Tongue (tissue), 2 donors: ENCODE measurements at regions not wholly inside any gene's neighbourhood (a gene's known extent, or its start where the extent isn't known, plus 50 kb on each side); places are given as distances from the start of the nearest gene placed in this dataset. TPM values are rescaled to one million over a fixed set of nuclear protein-coding genes. Genes with fewer than 3 reads are reported as not detected.
A peak's percentile ranks its signal among the peaks of the same experiment; 100 is the strongest.

ENCODE experiments used
- DNase-seq: peaks from one replicate; pipeline ENCODE4 v3.0.0-alpha.2; 2015
- small RNA-seq: library from RNA; depleted of rRNA; stranded (forward); fragments of <200 nt; gene quantifications from one replicate; pipeline ENCODE3, GENCODE V24; 2014; ENCODE audit warnings: low replicate concordance

DNA sequence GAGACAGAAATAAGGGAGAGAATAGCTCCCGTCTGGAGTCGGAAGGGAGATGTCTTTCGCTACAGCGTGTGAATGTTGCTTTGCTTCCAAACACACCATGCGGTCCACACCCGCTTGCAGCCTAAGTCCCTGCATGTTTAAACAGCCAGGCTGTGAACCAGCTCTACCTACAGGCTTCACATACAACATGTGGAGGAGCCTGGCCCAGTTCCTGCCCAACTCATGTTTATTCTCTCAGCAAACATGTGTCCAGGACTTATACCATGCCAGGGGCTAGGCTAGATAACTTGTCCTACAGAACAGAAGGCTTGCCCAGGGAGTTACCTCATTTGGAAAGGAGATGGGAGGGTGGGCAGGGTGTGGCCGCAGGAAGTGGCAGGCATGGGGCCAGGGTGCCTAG, 181.5 kb downstream of the FOXO1 start:
- peak; percentile 37 for DNase-seq

DNA sequence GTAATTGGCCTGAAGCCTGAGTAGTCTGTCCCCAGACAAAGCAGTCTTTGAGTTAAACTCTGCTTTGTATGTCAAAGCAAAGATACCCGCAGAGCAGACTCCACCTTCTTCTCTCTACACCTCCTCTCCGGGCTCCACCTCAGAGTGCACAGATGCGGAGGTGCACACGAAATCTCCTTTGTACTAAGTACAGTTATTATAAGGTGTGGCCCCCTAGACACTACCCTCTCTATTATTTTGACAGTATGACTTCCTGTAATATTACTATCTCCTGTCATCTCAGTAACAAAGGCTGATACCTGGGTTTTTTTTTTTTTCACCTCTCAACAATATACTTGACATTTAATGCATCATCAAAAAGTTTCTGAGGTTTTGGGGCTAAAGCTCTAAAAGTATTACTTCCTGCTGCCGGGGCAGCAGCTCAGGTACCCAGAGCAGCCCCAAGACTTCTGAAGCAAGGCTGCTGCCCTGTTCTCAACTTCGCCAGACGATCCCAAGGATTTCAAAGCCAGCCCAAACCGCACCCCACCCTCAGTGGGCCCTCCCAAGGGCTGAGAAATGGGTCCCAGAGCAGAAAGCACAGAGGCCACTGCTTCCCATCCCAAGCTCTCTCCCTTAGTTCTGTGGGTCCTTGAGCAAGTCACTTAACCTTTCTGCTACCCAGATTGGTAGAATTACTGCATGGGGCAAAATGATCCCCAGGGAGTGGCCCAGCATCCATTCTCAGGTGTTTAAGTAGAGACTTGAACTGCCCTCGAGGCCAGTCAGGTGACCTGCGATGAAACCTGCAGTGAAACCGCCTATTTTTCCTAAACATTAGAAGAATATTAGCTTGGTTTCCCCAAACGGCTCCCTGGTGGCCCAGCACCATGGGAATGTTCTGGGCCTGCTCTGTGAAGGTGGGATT, 180.6 kb downstream of the FOXO1 start:
- no peak for DNase-seq

DNA sequence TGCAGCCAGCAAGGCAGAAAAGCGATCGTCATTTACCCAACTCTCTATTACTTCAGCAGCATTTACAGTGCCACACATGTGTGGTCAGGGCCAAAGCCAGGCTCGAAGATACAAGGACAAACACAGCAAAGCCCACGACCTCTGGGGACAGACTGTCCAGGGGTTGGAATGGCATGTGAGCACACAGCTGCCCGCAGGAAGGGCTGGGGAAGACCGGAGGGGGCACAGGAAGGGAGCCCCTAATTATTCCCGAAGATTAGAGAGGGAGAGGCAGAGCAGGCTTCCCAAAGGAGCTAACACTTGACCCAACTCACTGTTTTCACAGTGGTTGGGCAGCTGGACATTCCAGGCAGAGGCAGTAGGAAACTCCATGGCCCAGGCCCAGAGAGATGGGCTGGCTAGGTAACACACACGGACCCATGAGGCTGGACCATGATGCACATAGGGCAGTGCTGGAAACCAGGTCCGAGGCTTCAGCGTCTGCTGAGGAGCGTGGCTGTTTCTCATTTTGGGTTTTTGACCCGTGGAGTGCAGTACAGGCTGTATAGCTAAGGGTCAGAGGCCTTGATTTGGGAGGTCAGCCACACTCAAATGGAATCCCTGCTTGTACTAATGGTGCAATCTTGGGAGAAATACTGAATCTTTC, 179.8 kb downstream of the FOXO1 start:
- DNase-seq: no peak

DNA sequence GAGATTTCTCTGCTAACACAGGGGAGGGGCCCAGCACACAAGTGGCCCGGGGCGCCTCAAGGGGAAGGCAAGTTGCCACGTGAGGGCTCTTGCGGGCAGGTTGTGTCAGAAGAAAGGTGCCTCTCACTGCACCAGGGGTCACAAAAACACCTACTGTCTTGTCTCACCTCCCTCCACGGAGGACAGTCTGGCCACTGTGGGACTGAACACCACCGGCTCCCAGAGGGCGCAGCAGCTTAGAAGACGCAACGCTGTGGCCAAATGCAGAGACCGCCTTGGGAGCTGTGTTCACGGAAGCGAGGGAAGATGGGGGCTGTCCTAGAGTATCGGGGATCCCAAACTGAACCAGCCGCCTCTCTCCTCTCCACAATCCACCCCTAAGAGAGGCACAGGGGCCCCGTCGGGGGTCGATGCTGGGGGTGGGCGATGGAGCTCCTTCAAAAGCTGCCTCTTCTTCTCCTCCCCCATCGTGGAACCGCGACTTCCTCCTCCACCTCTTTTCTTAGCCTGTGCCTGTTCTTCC, 177.5 kb downstream of the FOXO1 start:
- no peak for DNase-seq

DNA sequence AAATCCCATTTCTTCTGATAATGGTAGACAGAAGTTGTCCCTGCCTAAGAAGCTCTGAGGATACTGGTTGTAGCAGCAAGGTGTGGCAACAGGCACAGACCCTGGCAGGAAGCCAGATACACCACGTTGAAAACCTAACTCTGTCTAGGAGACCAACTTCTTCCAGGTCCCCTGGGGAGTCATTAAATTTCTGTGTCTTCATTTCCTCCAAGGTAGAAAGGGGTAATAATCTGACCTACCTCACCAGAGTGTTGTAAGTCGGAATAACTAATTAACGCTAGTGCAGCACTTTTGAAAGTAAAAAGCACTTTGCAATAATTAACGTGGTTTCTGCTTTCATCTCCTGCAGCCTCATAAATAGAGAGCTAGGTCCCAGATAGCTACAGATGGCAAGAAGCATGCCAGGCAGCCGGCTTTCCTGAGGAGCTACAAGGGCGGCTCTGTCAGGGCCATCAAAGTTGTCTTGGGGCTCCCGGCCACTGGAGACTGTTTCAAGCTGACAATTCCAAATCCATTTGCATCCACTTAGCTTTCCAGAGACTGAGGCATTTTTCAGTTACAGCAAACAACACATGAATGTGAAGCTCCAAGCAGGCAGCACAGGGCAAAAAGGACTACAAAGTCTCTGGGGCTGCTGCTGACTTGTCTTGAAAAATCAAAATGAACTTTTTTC, 176.2 kb downstream of the FOXO1 start:
- DNase-seq: no peak

DNA sequence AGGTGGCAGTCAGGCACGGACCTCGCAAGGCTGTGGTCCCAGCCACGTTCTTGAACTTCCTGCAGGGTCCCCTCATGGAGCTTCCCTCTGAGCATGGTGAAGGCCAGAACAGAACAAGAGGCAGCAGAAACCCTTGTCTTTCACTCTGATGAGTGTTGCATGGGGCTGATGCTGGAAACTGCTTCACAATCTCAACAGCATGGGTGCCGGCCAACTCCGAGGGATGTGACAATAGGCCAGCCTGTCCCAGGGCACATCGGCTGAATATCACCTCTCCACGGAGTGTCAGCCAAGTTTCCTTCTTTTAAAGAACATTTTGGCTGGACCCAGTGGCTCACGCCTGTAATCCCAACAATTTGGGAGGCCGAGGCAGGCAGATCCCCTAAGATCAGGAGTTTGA, 173.9 kb downstream of the FOXO1 start:
- no peak for DNase-seq

DNA sequence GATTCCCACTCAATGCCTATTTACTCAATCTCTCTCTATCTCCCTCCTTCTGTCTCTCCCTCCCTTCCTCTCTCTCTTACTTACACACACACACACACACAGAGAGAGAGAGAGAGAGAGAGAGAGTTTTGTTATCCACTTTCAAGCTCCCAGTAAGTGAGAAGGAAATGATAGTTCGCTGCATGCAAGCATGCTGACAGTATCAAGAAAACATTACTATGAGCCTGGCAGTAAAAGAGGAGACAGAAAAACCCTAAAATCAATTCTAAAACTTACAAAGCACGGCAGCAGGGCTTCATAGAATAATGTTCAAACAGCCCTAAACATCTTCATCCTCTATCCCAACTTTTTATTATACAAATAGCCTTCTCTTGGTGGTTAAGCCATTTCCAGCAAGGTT, 171.9 kb downstream of the FOXO1 start:
- no peak for DNase-seq

DNA sequence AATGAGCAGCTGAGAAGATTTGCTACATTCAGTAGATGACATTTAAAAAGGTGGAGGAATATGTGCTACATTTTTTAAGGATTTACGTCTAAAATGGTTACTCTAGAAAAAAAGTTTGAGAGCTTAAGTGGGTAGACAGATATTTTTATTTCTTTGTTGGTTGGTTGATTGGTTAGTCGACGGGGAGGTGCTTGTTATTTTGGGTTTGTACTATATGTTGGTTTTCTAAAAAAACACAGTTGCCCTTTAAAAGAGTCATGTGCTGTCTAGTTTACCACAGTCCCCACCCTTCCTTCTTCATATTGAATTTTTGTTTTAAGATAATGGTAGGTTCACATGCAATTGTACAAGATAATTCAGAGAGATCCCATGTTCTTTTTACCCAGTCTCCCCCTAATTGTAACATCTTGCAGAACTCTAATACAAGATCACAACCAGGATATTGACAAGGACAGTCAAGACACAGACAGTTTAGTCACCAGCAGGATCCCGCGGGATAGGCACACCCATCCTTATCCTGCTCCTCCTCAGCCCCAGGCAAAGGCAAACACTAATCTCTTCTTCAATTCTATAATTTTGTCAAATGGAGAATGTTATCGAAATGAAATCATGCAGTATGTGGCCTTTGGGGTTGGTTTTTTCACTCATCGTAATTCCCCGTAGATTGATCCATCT, 171.4 kb downstream of the FOXO1 start:
- DNase-seq: no peak

DNA sequence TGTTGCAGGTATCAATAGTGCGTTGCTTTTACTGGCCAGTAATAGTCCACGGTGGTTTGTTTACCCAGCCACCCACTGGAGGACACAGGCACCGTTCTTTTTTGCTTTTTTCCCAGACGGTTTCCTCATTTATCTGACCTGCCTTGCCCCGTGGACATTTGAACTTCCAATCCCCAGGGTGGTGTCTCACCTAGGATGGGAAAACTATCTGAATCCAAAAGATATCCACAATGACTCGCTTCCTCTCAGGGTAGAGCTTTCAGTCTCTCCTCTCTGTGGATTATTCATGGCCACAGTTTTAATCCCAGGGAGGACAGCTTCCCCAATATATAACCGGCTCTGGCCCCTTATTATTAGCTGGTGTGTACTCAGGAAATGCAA, 170.8 kb downstream of the FOXO1 start:
- no peak for DNase-seq

DNA sequence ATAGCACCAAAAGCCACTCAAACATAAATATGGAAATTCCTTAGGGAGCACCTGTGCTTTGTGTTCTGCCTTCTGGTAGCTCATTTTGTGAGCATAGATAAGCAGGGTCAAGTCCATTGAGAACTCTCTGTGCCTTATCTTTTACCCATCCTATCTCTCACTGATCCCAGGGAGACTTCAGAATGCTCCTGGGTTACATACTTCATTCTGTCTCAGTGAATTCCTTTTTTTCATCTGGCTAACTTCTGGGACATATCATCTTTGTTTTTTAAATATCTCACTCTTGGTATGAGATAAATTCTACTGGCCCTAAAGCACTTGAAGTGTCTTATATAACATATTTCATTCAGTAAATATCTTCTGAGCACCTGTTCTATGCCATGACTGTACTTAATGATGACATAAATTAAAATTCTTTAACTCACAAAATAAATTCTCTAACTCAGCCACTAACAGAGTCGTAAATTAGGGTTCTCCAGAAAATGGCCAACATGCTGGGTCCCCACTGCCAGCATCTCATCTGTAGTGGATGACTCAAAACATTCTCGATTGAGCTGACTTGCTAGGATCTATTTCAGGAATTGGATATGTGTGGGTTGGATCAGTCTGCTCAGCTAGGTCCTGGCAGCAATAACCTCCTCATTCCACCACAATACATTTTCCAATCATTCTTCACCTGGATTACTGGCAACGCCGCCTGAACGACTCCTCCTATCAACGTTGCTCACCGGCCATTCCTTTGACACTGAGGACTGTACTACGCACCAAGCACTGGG, 170.2 kb downstream of the FOXO1 start:
- DNase-seq: no peak

DNA sequence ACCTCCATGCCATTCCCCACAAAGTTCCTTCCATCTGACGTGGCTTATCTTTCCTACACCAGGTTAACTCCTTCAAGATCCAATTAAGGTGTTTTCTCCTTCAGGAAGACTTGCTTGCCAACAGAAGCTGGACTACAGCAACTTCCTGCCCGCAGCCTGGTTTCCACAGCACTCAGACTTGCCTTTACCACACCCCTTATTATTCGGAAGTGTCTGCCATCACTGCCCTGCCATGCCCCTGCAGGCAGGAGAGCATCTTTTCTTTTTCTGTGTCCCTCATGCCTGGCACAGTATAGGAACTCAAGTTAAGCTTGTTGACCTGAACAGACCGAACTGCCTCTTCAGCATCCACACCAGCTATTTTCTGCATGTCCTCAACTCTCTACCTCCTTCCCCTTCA, 168.0 kb downstream of the FOXO1 start:
- DNase-seq: no peak

DNA sequence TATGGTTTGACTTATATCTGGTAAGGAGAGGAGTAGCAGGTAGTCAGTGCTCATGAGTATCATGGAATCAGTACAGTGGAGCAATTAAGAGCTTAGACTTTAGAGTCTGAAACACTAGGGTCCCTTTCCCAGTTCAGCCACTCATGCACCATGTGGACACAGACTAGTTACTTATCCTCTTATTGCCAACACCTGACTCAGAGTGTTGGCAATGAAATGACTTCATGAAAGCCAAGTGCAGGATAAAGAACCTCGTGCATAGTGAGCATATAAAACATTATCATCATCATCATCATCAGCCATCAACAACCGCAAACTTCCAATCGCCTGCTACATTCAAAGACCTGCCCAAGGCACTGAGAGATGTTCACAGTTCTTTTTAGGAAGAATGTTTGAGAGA, 164.2 kb downstream of the FOXO1 start:
- DNase-seq: no peak

DNA sequence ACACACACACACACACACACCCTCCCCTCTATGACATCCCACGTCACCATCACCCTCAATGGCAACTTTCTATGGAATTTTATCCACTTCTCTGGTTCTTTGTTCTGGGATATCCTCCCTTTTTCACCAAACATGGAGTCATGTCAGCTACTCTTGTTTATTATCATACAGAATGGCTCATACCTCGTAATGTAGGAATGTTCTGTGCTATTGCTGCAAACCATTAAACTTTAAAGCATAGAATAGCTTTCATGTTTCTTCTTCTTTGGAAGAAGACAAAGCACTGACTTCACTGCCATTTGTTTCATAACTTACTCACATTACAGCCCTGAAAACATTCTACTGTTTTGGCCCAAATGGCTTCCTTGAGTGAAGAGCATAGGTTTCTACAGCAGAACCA, 163.4 kb downstream of the FOXO1 start:
- DNase-seq: no peak

DNA sequence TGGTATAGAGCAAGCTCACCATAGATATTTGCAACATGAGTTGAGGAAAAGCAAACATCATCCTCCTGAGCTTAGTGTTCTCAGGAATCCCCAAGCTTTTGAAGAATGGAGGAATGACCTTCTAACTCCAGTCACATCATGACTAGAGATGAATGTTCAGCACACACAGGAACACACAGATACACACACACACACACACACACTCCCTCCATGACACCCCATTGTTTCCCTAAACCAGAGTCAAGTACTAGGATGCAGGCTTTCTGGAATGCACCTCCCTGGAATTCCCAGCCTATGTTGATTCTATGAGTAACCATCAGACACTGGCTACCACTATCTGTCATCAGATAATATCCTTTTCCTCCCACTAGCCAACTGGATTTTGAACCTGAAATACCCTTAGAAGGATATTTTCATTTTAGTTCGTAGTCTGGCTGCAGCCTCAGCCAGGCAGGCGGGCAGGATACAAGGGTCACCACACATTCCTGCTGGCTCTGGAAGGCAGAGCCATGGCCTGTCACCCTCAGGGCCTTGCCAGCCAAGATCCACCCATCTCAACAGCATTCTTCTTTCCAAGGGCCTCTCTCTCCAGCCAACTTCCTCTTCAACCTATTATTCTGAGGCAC, 162.4 kb downstream of the FOXO1 start:
- DNase-seq: no peak

DNA sequence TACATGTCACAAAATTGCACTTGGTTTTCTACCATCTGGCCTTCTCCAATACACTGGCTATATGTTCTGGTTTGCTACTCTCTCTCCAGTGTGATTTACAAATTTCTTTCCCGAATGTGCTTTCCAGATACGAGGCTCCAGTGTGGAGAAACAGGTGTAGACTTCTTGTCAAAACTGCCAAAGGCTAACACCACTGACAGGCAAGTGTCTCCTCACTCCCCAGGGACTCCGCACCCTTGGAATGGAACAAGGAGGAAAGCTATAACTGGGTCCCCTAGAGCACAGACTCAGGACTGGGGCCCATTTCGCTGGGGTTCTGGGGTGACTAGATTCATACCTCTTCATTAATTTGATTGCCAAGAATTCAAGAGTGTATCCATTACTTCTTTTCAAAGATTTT, 161.8 kb downstream of the FOXO1 start:
- DNase-seq: no peak

DNA sequence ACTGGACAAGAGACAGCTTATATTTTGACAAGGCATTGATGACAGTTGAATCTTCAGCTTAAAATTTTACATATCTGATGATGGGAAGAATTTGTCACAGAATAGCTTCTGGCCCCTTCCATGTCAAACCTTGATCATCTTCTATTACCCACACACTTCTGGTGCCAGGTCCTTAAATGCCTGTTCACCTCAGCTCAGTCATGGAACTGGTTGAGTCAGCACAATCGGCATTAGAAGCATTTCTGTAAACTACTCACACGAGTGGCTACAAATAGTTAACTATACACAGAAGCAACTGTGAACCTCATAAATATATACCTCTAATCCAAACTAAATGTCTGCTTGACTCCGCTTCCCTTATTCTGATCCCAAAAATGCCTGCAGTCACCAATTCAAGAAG, 161.2 kb downstream of the FOXO1 start:
- no peak for DNase-seq

Small RNAs in the stretch of these regions (small RNA-seq; reads per million reads assigned to genes)
- gene RF00108 (0.24 reads per million, percentile 40 among the genes with 10 or more reads in this experiment), gene RNY3P9 (not detected), gene RPL17P51 (not detected)
